Mesenchymal stem cell (in vitro differentiated cells and primary cell): ENCODE measurements at regions not wholly inside any gene's neighbourhood (a gene's known extent, or its start where the extent isn't known, plus 50 kb on each side); places are given as distances from the start of the nearest gene placed in this dataset.

Experiments used
- DNase-seq: peaks from one replicate; pipeline ENCODE4 v3.0.0-alpha.2; 2013
- H2AFZ ChIP-seq: one replicate; pipeline ENCODE4 v1.6.1; 2013; ENCODE audit warnings: low read depth, mild to moderate bottlenecking, control low read depth, inconsistent platforms, low read length, moderate library complexity
- H2AK5ac ChIP-seq: 2 replicates; pipeline ENCODE4 v1.6.1; 2013; ENCODE audit warnings: low read length, moderate library complexity, mild to moderate bottlenecking, inconsistent platforms; ENCODE audit not compliant: severe bottlenecking
- H2BK120ac ChIP-seq: one replicate; pipeline ENCODE4 v1.6.1; 2013; ENCODE audit warnings: low read depth, mild to moderate bottlenecking, inconsistent platforms, low read length, moderate library complexity
- H2BK12ac ChIP-seq, 2 experiments: one replicate each; pipeline ENCODE4 v1.6.1; 2013; ENCODE audit warnings: inconsistent platforms in 2 of 2, low read length in 2 of 2, mild to moderate bottlenecking in 2 of 2, moderate library complexity in 2 of 2, control low read depth in 1 of 2
- H2BK15ac ChIP-seq: one replicate; pipeline ENCODE4 v1.6.1; 2013; ENCODE audit warnings: mild to moderate bottlenecking, low read depth, inconsistent platforms; ENCODE audit not compliant: poor library complexity, severe bottlenecking
- H2BK5ac ChIP-seq: 2 replicates; pipeline ENCODE4 v1.6.1; 2013; ENCODE audit warnings: low read depth, mild to moderate bottlenecking, low read length, control low read depth, inconsistent platforms; ENCODE audit not compliant: poor library complexity, severe bottlenecking
- H3K14ac ChIP-seq, 2 experiments: one replicate each; pipeline ENCODE4 v1.6.1; 2013; ENCODE audit warnings: inconsistent platforms in 2 of 2, low read length in 2 of 2, control low read depth in 1 of 2, mild to moderate bottlenecking in 1 of 2, moderate library complexity in 1 of 2
- H3K18ac ChIP-seq, 2 experiments: one replicate each; pipeline ENCODE4 v1.6.1; 2013; ENCODE audit warnings: inconsistent platforms in 2 of 2, low read length in 2 of 2, control low read depth in 1 of 2, low read depth in 1 of 2, mild to moderate bottlenecking in 1 of 2
- H3K23ac ChIP-seq, 2 experiments: one replicate each; pipeline ENCODE4 v1.6.1; 2013; ENCODE audit warnings: inconsistent platforms in 2 of 2, low read length in 2 of 2, mild to moderate bottlenecking in 2 of 2, moderate library complexity in 2 of 2, control low read depth in 1 of 2
- H3K27ac ChIP-seq: 2 replicates; pipeline ENCODE4 v1.5.1; 2013; ENCODE audit warnings: mild to moderate bottlenecking, moderate library complexity, low read length, control low read depth, inconsistent platforms; ENCODE audit not compliant: poor library complexity, severe bottlenecking
- H3K27me3 ChIP-seq, 2 experiments: 2 replicates each; pipeline versions ENCODE4 v1.6.1 to v1.7.0; 2013; ENCODE audit warnings: low read length in 2 of 2, mild to moderate bottlenecking in 2 of 2, moderate library complexity in 2 of 2, control low read depth in 1 of 2, inconsistent platforms in 1 of 2; ENCODE audit not compliant: control insufficient read depth in 1 of 2, insufficient read depth in 1 of 2
- H3K36me3 ChIP-seq, 2 experiments: 2 replicates each; pipeline versions ENCODE4 v1.6.1 to v1.7.0; 2013; ENCODE audit warnings: low read length in 2 of 2, control low read depth in 1 of 2, inconsistent platforms in 1 of 2, low read depth in 1 of 2, mild to moderate bottlenecking in 1 of 2; ENCODE audit not compliant: insufficient read depth in 2 of 2, control insufficient read depth in 1 of 2
- H3K4ac ChIP-seq, 2 experiments: one replicate each; pipeline ENCODE4 v1.6.1; 2013; ENCODE audit warnings: inconsistent platforms in 2 of 2, low read length in 2 of 2, mild to moderate bottlenecking in 2 of 2, moderate library complexity in 2 of 2, control low read depth in 1 of 2, low read depth in 1 of 2
- H3K4me1 ChIP-seq: 2 replicates; pipeline ENCODE4 v1.6.1; 2013; ENCODE audit warnings: low read depth, low read length, control low read depth; ENCODE audit not compliant: control insufficient read depth, insufficient read depth
- H3K4me2 ChIP-seq: 2 replicates; pipeline ENCODE4 v1.6.1; 2013; ENCODE audit warnings: low read length, mild to moderate bottlenecking, inconsistent platforms; ENCODE audit not compliant: poor library complexity, severe bottlenecking
- H3K4me3 ChIP-seq, 2 experiments: 2 replicates each; pipeline versions ENCODE4 v1.5.1 to v1.7.0; 2013; ENCODE audit warnings: low read length in 2 of 2, mild to moderate bottlenecking in 2 of 2, control low read depth in 1 of 2, low read depth in 1 of 2; ENCODE audit not compliant: insufficient read depth in 1 of 2
- H3K79me1 ChIP-seq: replicated peaks from 2 replicates; pipeline ENCODE4 v1.6.1; 2013; ENCODE audit warnings: mild to moderate bottlenecking, control low read depth, low read length, inconsistent platforms; ENCODE audit not compliant: poor library complexity, severe bottlenecking
- H3K9ac ChIP-seq: 2 replicates; pipeline ENCODE4 v1.7.0; 2013; ENCODE audit warnings: mild to moderate bottlenecking, low read length, moderate library complexity
- H3K9me3 ChIP-seq: 2 replicates; pipeline ENCODE4 v1.7.0; 2013; ENCODE audit warnings: mild to moderate bottlenecking, low read length; ENCODE audit not compliant: control insufficient read depth
- H4K8ac ChIP-seq: one replicate; pipeline ENCODE4 v1.6.1; 2013; ENCODE audit warnings: inconsistent platforms, mild to moderate bottlenecking, low read length, moderate library complexity
- H4K91ac ChIP-seq: one replicate; pipeline ENCODE4 v1.6.1; 2013; ENCODE audit warnings: mild to moderate bottlenecking, low read length, inconsistent platforms
- WGBS: methylation state at CpG from one replicate; pipeline ENCODE4 v1.1.7; 2013; ENCODE audit warnings: mixed read lengths; 5-methylcytosine and 5-hydroxymethylcytosine counted together

DNA sequence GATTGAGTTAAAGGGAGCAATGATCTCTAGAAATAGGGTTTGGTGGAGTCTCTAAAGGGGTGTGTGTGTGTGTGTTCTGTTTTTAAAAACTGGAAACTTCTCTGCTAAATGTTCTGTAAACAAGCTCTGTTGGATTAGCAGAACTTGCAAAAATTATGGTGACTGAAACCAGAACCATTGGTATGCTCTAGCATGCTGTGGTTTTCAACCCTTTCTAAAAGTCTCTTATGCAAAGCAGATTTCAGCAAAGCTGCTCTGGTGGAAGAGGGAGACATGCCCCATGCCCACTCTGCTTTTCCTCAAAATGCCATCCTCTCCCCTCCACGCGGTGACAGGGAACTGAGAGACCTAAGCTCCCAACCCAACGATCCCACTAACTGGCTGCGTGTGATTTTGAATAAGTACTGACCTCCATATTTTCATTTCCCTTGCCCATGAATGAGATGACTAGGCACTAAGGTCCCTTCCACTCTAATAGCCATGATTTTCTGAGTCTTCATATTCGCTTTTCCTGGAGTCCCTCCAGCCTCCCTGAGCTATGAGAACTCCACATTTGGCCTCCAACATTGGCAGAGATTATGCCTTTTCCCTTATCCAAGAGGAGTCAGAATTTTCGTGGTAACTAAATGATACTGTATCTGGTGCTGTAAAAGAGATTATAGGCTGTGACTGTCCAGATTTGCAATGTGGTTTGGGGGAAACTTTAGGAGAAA is 117.3 kb upstream of the PALS2 start:
- no peaks in the 10 kb centered on the region for H3K4me1 ChIP-seq
- no peaks in the 10 kb centered on the region for H3K79me1 ChIP-seq
- H2BK5ac ChIP-seq: no peak overlapping the region
- no peak overlapping the region for H2AFZ ChIP-seq
- H3K27me3 ChIP-seq: no peaks in the 10 kb centered on the region
- no peaks in the 10 kb centered on the region for H3K36me3 ChIP-seq
- no peak overlapping the region for H3K27ac ChIP-seq
- no peak overlapping the region for H2BK15ac ChIP-seq
- H3K23ac ChIP-seq: peak overlapping the region in 1 of 2 experiments; percentile 9
- H2BK120ac ChIP-seq: no peak overlapping the region
- H3K4ac ChIP-seq: no peak overlapping the region
- no peaks in the 10 kb centered on the region for H3K9me3 ChIP-seq
- H3K4me3 ChIP-seq: no peak overlapping the region
- H2BK12ac ChIP-seq: no peak overlapping the region
- no peak overlapping the region for H4K8ac ChIP-seq
- H3K18ac ChIP-seq: no peak overlapping the region
- H3K14ac ChIP-seq: no peak overlapping the region
- no peak overlapping the region for H3K9ac ChIP-seq
- H4K91ac ChIP-seq: no peak overlapping the region
- 70% methylated on average over 6 of the region's 6 CpGs for WGBS
- peak; percentile 66 for DNase-seq
- no peak overlapping the region for H2AK5ac ChIP-seq
- H3K4me2 ChIP-seq: no peak overlapping the region

DNA sequence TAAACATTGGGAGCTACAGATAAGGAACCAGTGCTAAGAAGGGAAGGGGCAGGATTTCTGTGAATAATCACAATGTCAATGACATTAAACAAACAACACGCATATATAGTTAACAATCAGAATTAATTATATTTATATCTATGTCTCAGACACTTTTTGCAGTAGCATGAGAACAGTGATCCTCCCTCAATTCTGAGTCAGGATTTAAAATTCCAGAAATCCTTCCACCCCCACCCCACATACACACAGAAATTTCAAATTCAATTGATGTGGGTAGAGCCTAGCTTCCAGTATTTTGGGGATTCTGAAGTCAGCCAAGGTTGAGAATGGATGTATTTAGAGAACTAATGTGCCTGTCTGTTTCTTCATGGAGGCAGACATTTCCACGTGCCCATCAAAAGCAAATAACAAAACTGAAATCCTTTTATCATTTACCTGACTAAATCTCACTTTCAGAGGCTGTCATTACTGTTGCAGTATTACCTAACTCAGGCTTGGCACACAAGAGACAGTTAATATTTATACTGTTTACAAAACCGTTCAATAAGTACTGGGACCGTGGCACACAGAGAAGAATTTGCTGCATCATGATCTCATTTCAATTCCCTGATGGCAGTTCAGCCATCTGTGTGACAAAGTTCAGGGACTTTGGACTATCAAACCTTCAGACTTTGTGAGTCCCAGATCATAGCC is 116.6 kb upstream of the PALS2 start:
- Histone ChIP-seq H3K27me3 (no peaks in the 10 kb centered on the region), H3K4me2 (no peak overlapping the region), H3K23ac (no peak overlapping the region), H2BK12ac (no peak overlapping the region), H2BK15ac (no peak overlapping the region), H2BK5ac (no peak overlapping the region), H3K79me1 (no peaks in the 10 kb centered on the region), H2AFZ (no peak overlapping the region), H3K4ac (no peak overlapping the region), H3K36me3 (no peaks in the 10 kb centered on the region), H3K9me3 (no peaks in the 10 kb centered on the region), H4K8ac (no peak overlapping the region), H3K27ac (no peak overlapping the region), H3K14ac (no peak overlapping the region), H2BK120ac (no peak overlapping the region), H3K4me1 (no peaks in the 10 kb centered on the region), H3K9ac (no peak overlapping the region), H4K91ac (no peak overlapping the region), H2AK5ac (no peak overlapping the region), H3K4me3 (no peak overlapping the region), H3K18ac (no peak overlapping the region)
- DNase-seq: peak; percentile 29
- 51% methylated on average over 3 of the region's 4 CpGs for WGBS

DNA sequence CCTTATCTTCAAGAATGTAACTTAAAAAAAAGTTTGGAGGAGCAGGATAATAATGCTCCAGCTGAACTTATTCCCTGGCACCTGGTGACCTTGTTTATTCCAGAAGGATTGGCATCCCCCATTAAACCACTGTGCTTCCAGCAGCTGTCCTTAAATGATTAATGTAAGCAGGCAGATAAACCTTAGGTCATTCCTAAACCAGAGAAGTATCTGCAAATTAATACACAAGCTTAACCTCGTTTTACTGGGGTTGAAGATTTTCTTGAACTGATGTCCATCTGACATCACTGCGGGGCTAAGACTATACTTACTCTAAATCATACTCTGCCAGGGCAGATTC is 116.1 kb upstream of the PALS2 start:
- Histone ChIP-seq H3K9ac (no peak overlapping the region), H2BK120ac (no peak overlapping the region), H4K8ac (no peak overlapping the region), H3K27me3 (no peaks in the 10 kb centered on the region), H3K4me1 (no peaks in the 10 kb centered on the region), H3K4me3 (no peak overlapping the region), H3K4ac (no peak overlapping the region), H3K36me3 (no peaks in the 10 kb centered on the region), H3K9me3 (no peaks in the 10 kb centered on the region), H3K79me1 (no peaks in the 10 kb centered on the region), H2BK15ac (no peak overlapping the region), H2BK5ac (no peak overlapping the region), H4K91ac (no peak overlapping the region), H2AK5ac (no peak overlapping the region), H3K23ac (no peak overlapping the region), H2BK12ac (no peak overlapping the region), H3K4me2 (no peak overlapping the region), H3K14ac (no peak overlapping the region), H2AFZ (no peak overlapping the region), H3K18ac (no peak overlapping the region), H3K27ac (no peak overlapping the region)
- peak; percentile 17 for DNase-seq
- WGBS: 29% methylated on average over 2 of the region's 2 CpGs

DNA sequence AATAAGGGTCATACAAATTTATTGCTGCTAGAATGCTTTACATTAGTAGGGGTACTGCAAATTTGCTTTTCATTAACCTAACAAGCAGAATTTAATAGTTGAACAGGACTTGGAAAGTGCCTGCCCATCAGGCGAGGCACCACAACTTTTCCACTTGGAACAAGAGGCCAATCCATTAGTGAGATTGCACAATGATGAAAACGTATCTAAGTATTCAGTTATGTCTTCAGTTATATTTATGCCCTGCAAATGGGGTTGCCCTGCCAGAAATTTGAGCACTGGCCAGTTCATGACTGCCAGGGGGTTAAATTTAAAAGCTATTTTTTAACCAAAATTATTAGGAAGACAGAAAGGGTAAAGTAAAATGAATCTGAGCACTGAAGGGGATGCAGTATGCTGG is 111.1 kb upstream of the PALS2 start:
- no peak overlapping the region for H4K8ac ChIP-seq
- no peak overlapping the region for H3K14ac ChIP-seq
- H3K4me2 ChIP-seq: no peak overlapping the region
- no peaks in the 10 kb centered on the region for H3K27me3 ChIP-seq
- 89% methylated on average over 1 of the region's 2 CpGs for WGBS
- no peak overlapping the region for H2BK15ac ChIP-seq
- no peak overlapping the region for H2BK120ac ChIP-seq
- H2AFZ ChIP-seq: no peak overlapping the region
- H2BK12ac ChIP-seq: no peak overlapping the region
- no peaks in the 10 kb centered on the region for H3K4me1 ChIP-seq
- no peak overlapping the region for H3K23ac ChIP-seq
- H3K79me1 ChIP-seq: no peaks in the 10 kb centered on the region
- H3K36me3 ChIP-seq: no peaks in the 10 kb centered on the region
- no peak for DNase-seq
- no peak overlapping the region for H2AK5ac ChIP-seq
- no peak overlapping the region for H3K27ac ChIP-seq
- H2BK5ac ChIP-seq: no peak overlapping the region
- no peak overlapping the region for H3K18ac ChIP-seq
- H3K4ac ChIP-seq: no peak overlapping the region
- no peak overlapping the region for H4K91ac ChIP-seq
- no peak overlapping the region for H3K4me3 ChIP-seq
- no peaks in the 10 kb centered on the region for H3K9me3 ChIP-seq
- no peak overlapping the region for H3K9ac ChIP-seq
